ENCODE measurements at regions not wholly inside any gene's neighbourhood (a gene's known extent, or its start where the extent isn't known, plus 50 kb on each side); places are given as distances from the start of the nearest gene placed in this dataset.

GRCh38 chr21:28374881-28375280 lies 617.8 kb downstream of the LTN1 start:
- TF ChIP-seq KAT7 (CRISPR knock-in tag; IDR thresholded peaks at IDR 0.05; ENCODE audit: borderline replicate concordance) (no peak), TCF7 (CRISPR knock-in tag; IDR thresholded peaks at IDR 0.05; ENCODE audit: low read depth) (no peak), JUN (CRISPR knock-in tag; IDR thresholded peaks at IDR 0.05) (no peak), SP1 (CRISPR knock-in tag; conservative IDR thresholded peaks at IDR 0.05) (no peak)
- TF ChIP-seq, protein P1, sequence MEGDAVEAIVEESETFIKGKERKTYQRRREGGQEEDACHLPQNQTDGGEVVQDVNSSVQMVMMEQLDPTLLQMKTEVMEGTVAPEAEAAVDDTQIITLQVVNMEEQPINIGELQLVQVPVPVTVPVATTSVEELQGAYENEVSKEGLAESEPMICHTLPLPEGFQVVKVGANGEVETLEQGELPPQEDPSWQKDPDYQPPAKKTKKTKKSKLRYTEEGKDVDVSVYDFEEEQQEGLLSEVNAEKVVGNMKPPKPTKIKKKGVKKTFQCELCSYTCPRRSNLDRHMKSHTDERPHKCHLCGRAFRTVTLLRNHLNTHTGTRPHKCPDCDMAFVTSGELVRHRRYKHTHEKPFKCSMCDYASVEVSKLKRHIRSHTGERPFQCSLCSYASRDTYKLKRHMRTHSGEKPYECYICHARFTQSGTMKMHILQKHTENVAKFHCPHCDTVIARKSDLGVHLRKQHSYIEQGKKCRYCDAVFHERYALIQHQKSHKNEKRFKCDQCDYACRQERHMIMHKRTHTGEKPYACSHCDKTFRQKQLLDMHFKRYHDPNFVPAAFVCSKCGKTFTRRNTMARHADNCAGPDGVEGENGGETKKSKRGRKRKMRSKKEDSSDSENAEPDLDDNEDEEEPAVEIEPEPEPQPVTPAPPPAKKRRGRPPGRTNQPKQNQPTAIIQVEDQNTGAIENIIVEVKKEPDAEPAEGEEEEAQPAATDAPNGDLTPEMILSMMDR (IDR thresholded peaks at IDR 0.05): no peak
- TF ChIP-seq, protein P2, sequence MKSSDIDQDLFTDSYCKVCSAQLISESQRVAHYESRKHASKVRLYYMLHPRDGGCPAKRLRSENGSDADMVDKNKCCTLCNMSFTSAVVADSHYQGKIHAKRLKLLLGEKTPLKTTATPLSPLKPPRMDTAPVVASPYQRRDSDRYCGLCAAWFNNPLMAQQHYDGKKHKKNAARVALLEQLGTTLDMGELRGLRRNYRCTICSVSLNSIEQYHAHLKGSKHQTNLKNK (CRISPR knock-in tag; IDR thresholded peaks at IDR 0.05): no peak
